PC-3 (cell line): ENCODE measurements at regions not wholly inside any gene's neighbourhood (a gene's known extent, or its start where the extent isn't known, plus 50 kb on each side); places are given as distances from the start of the nearest gene placed in this dataset.

Experiments used
- ATAC-seq: fragments of 200-7000 bp; cut with Tn5 transposase; 2 replicates; pipeline ENCODE4 v1.9.1; 2020; ENCODE audit warnings: mild to moderate bottlenecking, moderate library complexity
- BruUV-seq: library from RNA; stranded (reverse); fragments of 400-500 nt; replicated peaks from 2 replicates; lab custom pipeline; 2021; lab: Mats Ljungman, UMichigan
- CTCF ChIA-PET: fragments of 300-600 bp; sonication (Branson Sonifier 250); formaldehyde crosslinking; loops from one replicate; lab custom pipeline; 2022; ENCODE audit warnings: antibody characterized with exemption; lab: Charles Lee
- POLR2A ChIA-PET: fragments of 300-600 bp; sonication (Branson Sonifier 250); formaldehyde crosslinking; loops from one replicate; lab custom pipeline; 2022; ENCODE audit warnings: antibody characterized with exemption; ENCODE audit not compliant: unreplicated experiment; lab: Charles Lee
- DNase-seq: peaks from one replicate; pipeline ENCODE4 v3.0.0-alpha.2; 2015
- H2AFZ ChIP-seq: fragments of 300-600 bp; sonication (generic); 2 replicates; pipeline ENCODE4 v1.6.0; 2016; ENCODE audit warnings: antibody characterized with exemption, low read length
- H3F3A ChIP-seq: fragments of 300-600 bp; sonication (generic); one replicate; pipeline ENCODE4 v1.6.0; 2017; ENCODE audit warnings: antibody characterized with exemption, low read length, control low read depth, mild to moderate bottlenecking; ENCODE audit not compliant: unreplicated experiment
- H3K27ac ChIP-seq: fragments of 300-600 bp; sonication (generic); 2 replicates; pipeline ENCODE4 v1.5.1; 2016; ENCODE audit warnings: mild to moderate bottlenecking, low read length
- H3K27me3 ChIP-seq: fragments of 300-600 bp; sonication (generic); 2 replicates; pipeline ENCODE4 v1.6.1; 2016; ENCODE audit warnings: low read length, mixed read lengths
- H3K36me3 ChIP-seq: fragments of 300-600 bp; sonication (generic); 2 replicates; pipeline ENCODE4 v1.6.1; 2016; ENCODE audit warnings: low read depth, mixed run types, low read length, mixed read lengths
- H3K4me1 ChIP-seq: fragments of 300-600 bp; sonication (generic); 2 replicates; pipeline ENCODE4 v1.5.1; 2016; ENCODE audit warnings: low read length; ENCODE audit not compliant: insufficient read depth
- H3K4me2 ChIP-seq: fragments of 300-600 bp; sonication (generic); 2 replicates; pipeline ENCODE4 v1.6.0; 2016; ENCODE audit warnings: low read length
- H3K4me3 ChIP-seq: fragments of 300-600 bp; sonication (generic); 2 replicates; pipeline ENCODE4 v1.5.1; 2016; ENCODE audit warnings: mild to moderate bottlenecking, low read length, mixed read lengths
- H3K79me2 ChIP-seq: fragments of 300-600 bp; sonication (generic); 2 replicates; pipeline ENCODE4 v1.6.1; 2017; ENCODE audit warnings: low read length, mixed read lengths
- H3K9ac ChIP-seq: fragments of 300-600 bp; sonication (generic); 2 replicates; pipeline ENCODE4 v1.6.0; 2016; ENCODE audit warnings: mild to moderate bottlenecking, low read length
- H3K9me2 ChIP-seq: fragments of 300-600 bp; sonication (generic); replicated peaks from 2 replicates; pipeline ENCODE4 v1.6.1; 2016; ENCODE audit warnings: mixed run types, low read length, mixed read lengths
- H3K9me3 ChIP-seq: fragments of 300-600 bp; sonication (generic); 2 replicates; pipeline ENCODE4 v1.6.1; 2016; ENCODE audit warnings: low read length, mixed read lengths
- H4K20me1 ChIP-seq: fragments of 300-600 bp; sonication (generic); 2 replicates; pipeline ENCODE4 v1.6.1; 2016; ENCODE audit warnings: low read length, mixed read lengths
- EZH2 ChIP-seq: fragments of 300-600 bp; sonication (generic); IDR thresholded peaks from one replicate; pipeline ENCODE4 v1.6.1; 2017; ENCODE audit warnings: antibody characterized with exemption, mild to moderate bottlenecking, low read length; ENCODE audit not compliant: unreplicated experiment
- EZH2phosphoT487 ChIP-seq: fragments of 300-600 bp; sonication (generic); IDR thresholded peaks from 2 replicates; pipeline ENCODE4 v1.6.1; 2018; ENCODE audit warnings: mild to moderate bottlenecking, antibody characterized with exemption, low read length, borderline replicate concordance
- intact Hi-C: fragments of 100-400 bp; cut with micrococcal nuclease; formaldehyde crosslinking; loops from 2 replicates; pipeline ENCODE4 v1.9.0; 2023
- TF ChIP-seq, protein P1 (sequence below): fragments of 300-600 bp; sonication (generic); conservative IDR thresholded peaks from 2 replicates; pipeline ENCODE4 v1.5.1; 2017; ENCODE audit warnings: antibody characterized with exemption, low read depth, mild to moderate bottlenecking, low read length

DNA sequence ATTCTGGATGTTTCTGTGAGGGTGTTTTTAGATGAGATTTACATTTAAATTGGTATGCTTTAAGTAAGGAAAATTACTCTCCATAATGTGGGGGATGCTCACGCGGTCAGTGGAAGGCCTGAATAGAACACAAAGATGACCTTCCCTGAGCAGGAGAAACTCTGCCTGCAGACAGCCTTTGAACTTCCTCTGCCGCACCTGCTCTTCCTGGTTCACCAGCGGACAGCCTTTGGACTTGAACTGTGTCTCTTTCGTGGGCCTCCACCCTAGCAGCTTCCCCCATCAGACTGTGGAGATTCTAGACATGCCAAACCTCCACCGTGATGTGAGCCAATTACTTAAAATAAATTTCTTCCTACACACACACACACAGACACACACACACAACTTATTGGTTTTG is 210.7 kb downstream of the EFCAB11 start:
- no peaks in the 10 kb centered on the region for H3K36me3 ChIP-seq
- no peak overlapping the region for H2AFZ ChIP-seq
- no peaks in the 10 kb centered on the region for H3K79me2 ChIP-seq
- CTCF ChIA-PET: no interaction called here
- intact Hi-C loops: no loop called here
- no peaks in the 10 kb centered on the region for H4K20me1 ChIP-seq
- BruUV-seq: no TSS peak
- H3K4me3 ChIP-seq: no peak overlapping the region
- ATAC-seq (no peak), DNase-seq (no peak)
- no peak overlapping the region for H3K27ac ChIP-seq
- H3K9ac ChIP-seq: no peak overlapping the region
- no peak overlapping the region for H3K4me2 ChIP-seq
- H3K27me3 ChIP-seq: no peaks in the 10 kb centered on the region
- no peaks in the 10 kb centered on the region for H3F3A ChIP-seq
- no peaks in the 10 kb centered on the region for H3K9me2 ChIP-seq
- no peaks in the 10 kb centered on the region for H3K9me3 ChIP-seq
- POLR2A ChIA-PET: no interaction called here
- TF ChIP-seq, protein P1, sequence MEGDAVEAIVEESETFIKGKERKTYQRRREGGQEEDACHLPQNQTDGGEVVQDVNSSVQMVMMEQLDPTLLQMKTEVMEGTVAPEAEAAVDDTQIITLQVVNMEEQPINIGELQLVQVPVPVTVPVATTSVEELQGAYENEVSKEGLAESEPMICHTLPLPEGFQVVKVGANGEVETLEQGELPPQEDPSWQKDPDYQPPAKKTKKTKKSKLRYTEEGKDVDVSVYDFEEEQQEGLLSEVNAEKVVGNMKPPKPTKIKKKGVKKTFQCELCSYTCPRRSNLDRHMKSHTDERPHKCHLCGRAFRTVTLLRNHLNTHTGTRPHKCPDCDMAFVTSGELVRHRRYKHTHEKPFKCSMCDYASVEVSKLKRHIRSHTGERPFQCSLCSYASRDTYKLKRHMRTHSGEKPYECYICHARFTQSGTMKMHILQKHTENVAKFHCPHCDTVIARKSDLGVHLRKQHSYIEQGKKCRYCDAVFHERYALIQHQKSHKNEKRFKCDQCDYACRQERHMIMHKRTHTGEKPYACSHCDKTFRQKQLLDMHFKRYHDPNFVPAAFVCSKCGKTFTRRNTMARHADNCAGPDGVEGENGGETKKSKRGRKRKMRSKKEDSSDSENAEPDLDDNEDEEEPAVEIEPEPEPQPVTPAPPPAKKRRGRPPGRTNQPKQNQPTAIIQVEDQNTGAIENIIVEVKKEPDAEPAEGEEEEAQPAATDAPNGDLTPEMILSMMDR: no peak
- TF ChIP-seq EZH2phosphoT487: no peak
- no peak for TF ChIP-seq EZH2
- H3K4me1 ChIP-seq: peaks cover 6% of the 10 kb centered on the region

GRCh38 chr14:89740241-89740640 is 214.3 kb downstream of the EFCAB11 start:
- DNase-seq: peak; percentile 51

DNA sequence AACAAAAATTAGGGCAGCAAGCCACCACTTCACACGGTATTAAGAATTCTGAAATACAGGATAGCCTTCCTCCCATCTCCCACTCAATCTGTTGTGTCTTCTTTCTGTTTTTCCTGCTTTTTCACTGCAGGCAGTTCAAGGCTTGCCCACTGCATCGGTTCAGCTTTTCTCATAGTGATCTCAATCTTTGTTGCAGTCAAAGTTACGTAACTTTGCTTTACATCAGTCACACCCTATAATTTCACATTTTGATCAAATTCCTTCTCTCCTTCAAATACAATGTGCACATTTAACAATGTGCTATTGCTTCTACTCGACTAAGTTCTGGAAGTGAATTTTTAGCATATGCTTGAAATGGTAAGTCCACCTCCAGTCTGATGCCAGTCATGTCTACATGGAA is 217.6 kb downstream of the EFCAB11 start:
- no peaks in the 10 kb centered on the region for H3K9me2 ChIP-seq
- no peak overlapping the region for H3K4me3 ChIP-seq
- BruUV-seq: no TSS peak
- ChIA-PET POLR2A (no interaction called here), CTCF (no interaction called here)
- peaks cover 6% of the 10 kb centered on the region for H3K4me1 ChIP-seq
- H3K27me3 ChIP-seq: no peaks in the 10 kb centered on the region
- no peaks in the 10 kb centered on the region for H3K79me2 ChIP-seq
- no peaks in the 10 kb centered on the region for H3K36me3 ChIP-seq
- TF ChIP-seq EZH2: no peak
- TF ChIP-seq, protein P1: no peak
- no peak for TF ChIP-seq EZH2phosphoT487
- no peaks in the 10 kb centered on the region for H3K9me3 ChIP-seq
- H2AFZ ChIP-seq: no peak overlapping the region
- H3K9ac ChIP-seq: no peak overlapping the region
- H3F3A ChIP-seq: no peaks in the 10 kb centered on the region
- no peak overlapping the region for H3K27ac ChIP-seq
- DNase-seq (no peak), ATAC-seq (no peak)
- no peak overlapping the region for H3K4me2 ChIP-seq
- intact Hi-C loops: no loop called here
- no peaks in the 10 kb centered on the region for H4K20me1 ChIP-seq

More at GRCh38 chr14:89740241-89740640, 214.3 kb downstream of the EFCAB11 start:
- H3K36me3 ChIP-seq: no peaks in the 10 kb centered on the region
- H3K27me3 ChIP-seq: no peaks in the 10 kb centered on the region
- H3K9me2 ChIP-seq: no peaks in the 10 kb centered on the region
- peak overlapping the region; percentile 72 for H3K4me2 ChIP-seq
- TF ChIP-seq, protein P1: no peak
- TF ChIP-seq EZH2 (no peak), EZH2phosphoT487 (no peak)
- no peak overlapping the region for H3K9ac ChIP-seq
- H3K4me3 ChIP-seq: peak overlapping the region; percentile 39; the same call in 1 of the 2 replicates
- no peaks in the 10 kb centered on the region for H3K79me2 ChIP-seq
- no TSS peak for BruUV-seq
- ATAC-seq: no peak
- CTCF ChIA-PET: no interaction called here
- peak overlapping the region; percentile 80 for H2AFZ ChIP-seq
- intact Hi-C loops: no loop called here
- no peak overlapping the region for H3K27ac ChIP-seq
- no peaks in the 10 kb centered on the region for H3F3A ChIP-seq
- POLR2A ChIA-PET: no interaction called here
- no peaks in the 10 kb centered on the region for H3K9me3 ChIP-seq
- H3K4me1 ChIP-seq: peaks cover 6% of the 10 kb centered on the region
- no peaks in the 10 kb centered on the region for H4K20me1 ChIP-seq
